Gastroesophageal sphincter (tissue), 3 donors: ENCODE measurements at regions not wholly inside any gene's neighbourhood (a gene's known extent, or its start where the extent isn't known, plus 50 kb on each side); places are given as distances from the start of the nearest gene placed in this dataset.

Experiments used
- POLR2AphosphoS5 ChIP-seq: sonication (generic); formaldehyde crosslinking; IDR thresholded peaks from one replicate; pipeline ENCODE4 v1.6.1; 2017; ENCODE audit warnings: antibody characterized with exemption
- TF ChIP-seq, protein P1 (sequence below), 4 experiments: fragments of 200-600 bp in 2 of 4; fragments of 450-650 bp in 2 of 4; sonication (generic) in 1 of 4; IDR thresholded peaks; one replicate each; pipeline ENCODE4 v1.5.1; 2017 to 2019; ENCODE audit warnings: antibody characterized with exemption in 4 of 4, mild to moderate bottlenecking in 2 of 4, moderate library complexity in 2 of 4

DNA sequence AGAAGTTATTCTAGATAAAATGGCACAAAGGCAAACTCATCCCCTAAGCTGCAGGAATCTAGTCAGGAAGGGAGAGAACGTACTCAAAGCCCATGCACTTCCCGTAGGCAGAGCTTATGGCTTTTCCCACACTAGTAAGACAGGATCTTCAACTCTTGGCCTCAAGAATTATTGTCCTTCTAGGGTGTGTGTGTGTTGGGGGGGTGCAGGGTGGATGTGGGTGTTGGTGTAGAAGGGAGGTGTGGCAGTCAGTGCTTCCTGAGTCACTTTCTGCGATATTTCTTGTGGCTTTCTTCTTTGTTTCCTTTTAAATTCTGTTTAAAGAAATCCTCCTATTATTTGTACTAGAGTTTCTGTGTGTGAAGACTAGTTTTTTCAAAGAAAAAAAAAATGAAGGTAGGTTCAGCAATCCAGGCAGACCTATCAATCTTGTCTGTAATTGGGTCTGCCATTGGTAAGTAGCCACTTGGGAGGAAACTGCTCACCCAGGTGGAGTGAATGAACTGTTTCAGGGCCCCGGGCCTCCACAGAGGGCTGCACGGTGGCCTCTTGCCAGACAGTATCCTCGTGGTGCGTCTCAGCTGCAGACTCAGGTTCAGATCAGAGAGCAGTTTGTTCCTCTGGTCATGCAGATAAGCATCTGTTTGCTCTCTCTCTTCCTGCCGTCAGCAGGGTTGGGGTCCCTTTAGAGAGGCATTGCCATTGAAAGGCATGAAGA lies 131.9 kb downstream of the NPR3 start:
- TF ChIP-seq, protein P1, sequence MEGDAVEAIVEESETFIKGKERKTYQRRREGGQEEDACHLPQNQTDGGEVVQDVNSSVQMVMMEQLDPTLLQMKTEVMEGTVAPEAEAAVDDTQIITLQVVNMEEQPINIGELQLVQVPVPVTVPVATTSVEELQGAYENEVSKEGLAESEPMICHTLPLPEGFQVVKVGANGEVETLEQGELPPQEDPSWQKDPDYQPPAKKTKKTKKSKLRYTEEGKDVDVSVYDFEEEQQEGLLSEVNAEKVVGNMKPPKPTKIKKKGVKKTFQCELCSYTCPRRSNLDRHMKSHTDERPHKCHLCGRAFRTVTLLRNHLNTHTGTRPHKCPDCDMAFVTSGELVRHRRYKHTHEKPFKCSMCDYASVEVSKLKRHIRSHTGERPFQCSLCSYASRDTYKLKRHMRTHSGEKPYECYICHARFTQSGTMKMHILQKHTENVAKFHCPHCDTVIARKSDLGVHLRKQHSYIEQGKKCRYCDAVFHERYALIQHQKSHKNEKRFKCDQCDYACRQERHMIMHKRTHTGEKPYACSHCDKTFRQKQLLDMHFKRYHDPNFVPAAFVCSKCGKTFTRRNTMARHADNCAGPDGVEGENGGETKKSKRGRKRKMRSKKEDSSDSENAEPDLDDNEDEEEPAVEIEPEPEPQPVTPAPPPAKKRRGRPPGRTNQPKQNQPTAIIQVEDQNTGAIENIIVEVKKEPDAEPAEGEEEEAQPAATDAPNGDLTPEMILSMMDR (IDR thresholded peaks at IDR 0.05) = no peak
- no peak for TF ChIP-seq POLR2AphosphoS5
